Vagina (tissue), 2 donors: ENCODE measurements at regions not wholly inside any gene's neighbourhood (a gene's known extent, or its start where the extent isn't known, plus 50 kb on each side); places are given as distances from the start of the nearest gene placed in this dataset.
"Not testable (repeated sequence)": the region's sequence is repeated elsewhere in the genome, so short reads cannot be mapped to it uniquely, and the experiment has no call there.

ENCODE experiments used
- DNase-seq, 2 donors: peaks; one replicate each; pipeline ENCODE4 v3.0.0-alpha.2; 2017; ENCODE audit errors: extremely low spot score in 2 of 2
- H3K27ac ChIP-seq: fragments of 200-600 bp; sonication (generic); one replicate; pipeline ENCODE4 v1.5.1; 2019
- H3K27me3 ChIP-seq: fragments of 200-600 bp; sonication (generic); one replicate; pipeline ENCODE4 v1.5.1; 2019
- H3K36me3 ChIP-seq, 2 donors: fragments of 200-600 bp; sonication (generic); one replicate each; pipeline ENCODE4 v1.5.1; 2017 to 2019
- H3K4me1 ChIP-seq: fragments of 200-600 bp; sonication (generic); one replicate; pipeline ENCODE4 v1.5.1; 2019
- H3K4me3 ChIP-seq, 2 donors: fragments of 200-600 bp; sonication (generic); 1 replicate in 1 of 2; 2 replicates in 1 of 2; pipeline ENCODE4 v1.5.1; 2016 to 2019
- H3K9me3 ChIP-seq: fragments of 200-600 bp; sonication (generic); one replicate; pipeline ENCODE4 v1.5.1; 2019
- POLR2A ChIP-seq, 2 donors: fragments of 450-650 bp; IDR thresholded peaks; one replicate each; pipeline ENCODE4 v1.6.1; 2017; ENCODE audit warnings: antibody characterized with exemption in 2 of 2, mild to moderate bottlenecking in 2 of 2, moderate library complexity in 2 of 2
- POLR2AphosphoS5 ChIP-seq, 2 donors: sonication (generic); formaldehyde crosslinking; IDR thresholded peaks; one replicate each; pipeline ENCODE4 v1.9.0; 2017; ENCODE audit warnings: antibody characterized with exemption in 2 of 2, mild to moderate bottlenecking in 2 of 2, low read depth in 1 of 2; ENCODE audit not compliant: insufficient read depth in 1 of 2
- intact Hi-C: fragments of 100-400 bp; cut with DNase I; formaldehyde crosslinking; loops from one replicate; pipeline ENCODE4 v1.15.1; 2023
- TF ChIP-seq, protein P1 (sequence below), 3 experiments: fragments of 450-650 bp in 2 of 3; fragments of 200-600 bp in 1 of 3; sonication (generic) in 1 of 3; IDR thresholded peaks; one replicate each; pipeline ENCODE4 v1.5.1; 2017 to 2019; ENCODE audit warnings: antibody characterized with exemption in 3 of 3, mild to moderate bottlenecking in 2 of 3, moderate library complexity in 2 of 3

DNA sequence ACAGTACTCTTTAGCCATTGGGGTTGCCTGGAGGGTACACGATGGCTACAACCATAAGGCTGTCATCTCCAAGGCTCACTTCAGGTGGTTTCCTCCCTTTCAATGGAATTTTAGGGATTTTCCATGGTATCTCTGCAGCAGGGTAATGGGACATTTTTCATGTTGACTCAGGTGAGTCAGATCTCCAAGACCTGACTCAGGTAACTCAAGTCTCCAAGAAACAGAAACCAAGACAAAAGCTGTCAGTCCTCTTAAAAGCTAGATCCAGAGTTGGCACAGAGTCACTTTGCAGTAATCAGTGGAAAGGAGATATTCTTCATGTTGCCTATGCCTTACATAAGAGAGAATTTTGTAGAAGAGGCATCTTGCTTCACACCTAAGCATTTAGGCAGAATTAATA lies 375.8 kb upstream of the ARPP21 start:
- Histone ChIP-seq H3K27me3 (no peaks in the 10 kb centered on the region), H3K27ac (no peak overlapping the region), H3K4me3 (no peak overlapping the region), H3K4me1 (no peaks in the 10 kb centered on the region), H3K9me3 (no peaks in the 10 kb centered on the region), H3K36me3 (no peaks in the 10 kb centered on the region)
- no peak for DNase-seq
- TF ChIP-seq, protein P1, sequence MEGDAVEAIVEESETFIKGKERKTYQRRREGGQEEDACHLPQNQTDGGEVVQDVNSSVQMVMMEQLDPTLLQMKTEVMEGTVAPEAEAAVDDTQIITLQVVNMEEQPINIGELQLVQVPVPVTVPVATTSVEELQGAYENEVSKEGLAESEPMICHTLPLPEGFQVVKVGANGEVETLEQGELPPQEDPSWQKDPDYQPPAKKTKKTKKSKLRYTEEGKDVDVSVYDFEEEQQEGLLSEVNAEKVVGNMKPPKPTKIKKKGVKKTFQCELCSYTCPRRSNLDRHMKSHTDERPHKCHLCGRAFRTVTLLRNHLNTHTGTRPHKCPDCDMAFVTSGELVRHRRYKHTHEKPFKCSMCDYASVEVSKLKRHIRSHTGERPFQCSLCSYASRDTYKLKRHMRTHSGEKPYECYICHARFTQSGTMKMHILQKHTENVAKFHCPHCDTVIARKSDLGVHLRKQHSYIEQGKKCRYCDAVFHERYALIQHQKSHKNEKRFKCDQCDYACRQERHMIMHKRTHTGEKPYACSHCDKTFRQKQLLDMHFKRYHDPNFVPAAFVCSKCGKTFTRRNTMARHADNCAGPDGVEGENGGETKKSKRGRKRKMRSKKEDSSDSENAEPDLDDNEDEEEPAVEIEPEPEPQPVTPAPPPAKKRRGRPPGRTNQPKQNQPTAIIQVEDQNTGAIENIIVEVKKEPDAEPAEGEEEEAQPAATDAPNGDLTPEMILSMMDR (IDR thresholded peaks at IDR 0.05), result no peak
- TF ChIP-seq POLR2A (IDR thresholded peaks at IDR 0.05) (no peak), POLR2AphosphoS5 (IDR thresholded peaks at IDR 0.05; ENCODE audit: insufficient read depth in 1 of 2, low read depth in 1 of 2) (no peak)
- intact Hi-C loops, result no loop called here

- H3K27me3 ChIP-seq, H3K9me3 ChIP-seq, intact Hi-C loops, DNase-seq, H3K4me1 ChIP-seq, H3K27ac ChIP-seq, H3K36me3 ChIP-seq, H3K4me3 ChIP-seq: not testable (repeated sequence)
These were observed 373.3 kb upstream of the ARPP21 start for GRCh38 chr3:35266065-35266464.

GRCh38 chr3:35275768-35276167 lies 363.6 kb upstream of the ARPP21 start:
- Histone ChIP-seq H3K27me3 (no peaks in the 10 kb centered on the region), H3K4me3 (no peak overlapping the region), H3K4me1 (no peaks in the 10 kb centered on the region), H3K27ac (no peak overlapping the region), H3K36me3 (no peaks in the 10 kb centered on the region), H3K9me3 (no peaks in the 10 kb centered on the region)
- intact Hi-C loops, result no loop called here
- no peak for DNase-seq
- no peak for TF ChIP-seq POLR2A (IDR thresholded peaks at IDR 0.05)
- TF ChIP-seq, protein P1 (IDR thresholded peaks at IDR 0.05), result no peak
- TF ChIP-seq POLR2AphosphoS5 (IDR thresholded peaks at IDR 0.05; ENCODE audit: insufficient read depth in 1 of 2, low read depth in 1 of 2), result no peak

- no peaks in the 10 kb centered on the region for H3K9me3 ChIP-seq
- H3K4me1 ChIP-seq, result no peaks in the 10 kb centered on the region
- H3K27ac ChIP-seq, result no peak overlapping the region
- H3K4me3 ChIP-seq, result no peak overlapping the region
- H3K36me3 ChIP-seq, result no peaks in the 10 kb centered on the region
- no peak for DNase-seq
- intact Hi-C loops, result no loop called here
- H3K27me3 ChIP-seq, result no peaks in the 10 kb centered on the region
- TF ChIP-seq POLR2A (IDR thresholded peaks at IDR 0.05) (no peak), POLR2AphosphoS5 (IDR thresholded peaks at IDR 0.05; ENCODE audit: insufficient read depth in 1 of 2, low read depth in 1 of 2) (no peak)
- TF ChIP-seq, protein P1 (IDR thresholded peaks at IDR 0.05), result no peak
These were observed 362.8 kb upstream of the ARPP21 start for GRCh38 chr3:35276568-35276967.

- TF ChIP-seq POLR2AphosphoS5 (IDR thresholded peaks at IDR 0.05; ENCODE audit: insufficient read depth in 1 of 2, low read depth in 1 of 2), result no peak
- no peak for TF ChIP-seq POLR2A (IDR thresholded peaks at IDR 0.05)
- TF ChIP-seq, protein P1 (IDR thresholded peaks at IDR 0.05), result no peak
- H3K4me3 ChIP-seq, result no peak overlapping the region
- H3K9me3 ChIP-seq, result no peaks in the 10 kb centered on the region
- no peak overlapping the region for H3K27ac ChIP-seq
- no peaks in the 10 kb centered on the region for H3K36me3 ChIP-seq
- DNase-seq, result no peak
- no peaks in the 10 kb centered on the region for H3K4me1 ChIP-seq
- intact Hi-C loops, result no loop called here
- H3K27me3 ChIP-seq, result no peaks in the 10 kb centered on the region
These were observed 347.7 kb upstream of the ARPP21 start for GRCh38 chr3:35291471-35292236.
